ENCODE measurements at regions not wholly inside any gene's neighbourhood (a gene's known extent, or its start where the extent isn't known, plus 50 kb on each side); places are given as distances from the start of the nearest gene placed in this dataset.

DNA sequence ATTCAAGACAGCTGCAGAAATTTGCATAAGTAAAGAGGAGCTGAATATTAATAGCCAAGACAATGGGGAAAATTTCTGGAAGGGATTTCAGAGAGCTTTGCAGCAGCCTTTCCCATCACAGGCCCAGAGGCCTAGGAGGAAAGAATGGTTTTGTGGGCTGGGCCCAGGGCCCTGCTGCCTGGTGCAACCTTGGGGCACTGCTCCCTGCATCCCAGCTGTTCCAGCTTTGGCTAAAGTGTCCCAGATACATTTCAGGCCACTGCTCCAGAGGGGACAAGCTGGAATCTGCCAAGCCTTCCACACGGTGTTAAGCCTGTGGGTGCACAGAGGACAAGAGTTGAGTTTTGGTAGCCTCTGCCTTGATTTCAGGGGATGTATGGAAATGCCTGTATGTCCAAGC is 185.6 kb upstream of the SFRP2 start:
- DNase-seq, result no peak

DNA sequence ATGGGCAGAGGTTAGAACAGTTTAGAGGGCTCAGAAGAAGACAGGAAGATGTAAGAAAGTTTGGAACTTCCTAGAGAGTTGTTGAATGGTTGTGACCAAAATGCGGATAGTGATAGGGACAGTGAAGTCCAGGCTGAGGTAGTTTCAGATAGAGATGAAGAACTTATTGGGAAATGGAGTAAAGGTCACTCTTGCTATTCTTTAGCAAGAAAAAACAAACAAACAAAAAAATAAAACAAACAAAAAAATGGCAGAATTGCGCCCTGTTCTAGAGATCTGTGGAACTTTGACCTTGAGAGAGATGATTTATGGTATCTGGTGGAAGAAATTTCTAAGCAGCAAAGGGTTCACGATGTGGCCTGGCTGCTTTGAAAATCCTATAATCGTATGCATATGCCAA is 185.1 kb upstream of the SFRP2 start:
- DNase-seq, result no peak

DNA sequence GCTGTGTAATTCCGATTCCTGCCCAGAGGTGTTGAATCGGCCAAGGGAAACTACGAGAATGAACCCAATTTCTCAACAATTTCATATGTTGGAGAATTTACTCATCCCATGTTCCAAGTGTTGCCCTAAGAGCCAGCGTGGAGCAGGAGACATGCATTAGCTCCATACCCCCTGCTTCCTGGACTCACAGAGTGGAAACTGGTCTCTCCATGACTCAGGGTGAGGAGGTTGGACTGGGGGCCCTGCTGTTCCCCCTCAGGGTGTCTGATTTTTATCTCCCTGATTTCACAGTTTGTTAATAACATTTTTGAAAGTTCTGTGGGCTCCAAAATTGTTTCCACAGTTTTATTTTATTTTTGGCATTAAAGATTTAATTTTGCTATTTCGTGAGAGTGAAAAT is 183.0 kb upstream of the SFRP2 start:
- DNase-seq, result no peak

DNA sequence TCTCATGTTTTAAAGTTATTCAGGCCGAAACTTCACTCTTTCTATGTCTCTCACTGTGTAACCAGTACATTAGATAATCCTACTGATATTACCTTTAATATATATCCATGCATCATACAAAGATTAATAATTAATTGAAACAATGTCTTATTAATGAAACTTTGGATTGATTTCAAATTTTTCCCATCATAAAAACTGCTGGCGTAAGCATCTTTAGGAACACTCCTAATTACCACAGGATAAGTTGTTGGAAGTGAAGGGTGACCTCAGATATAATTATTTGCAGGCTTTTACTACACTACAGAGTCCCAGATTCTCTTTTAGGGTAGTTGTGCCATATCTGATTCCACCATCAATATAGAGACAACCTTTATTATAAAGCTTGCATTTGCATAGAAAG is 181.3 kb upstream of the SFRP2 start:
- no peak for DNase-seq

DNA sequence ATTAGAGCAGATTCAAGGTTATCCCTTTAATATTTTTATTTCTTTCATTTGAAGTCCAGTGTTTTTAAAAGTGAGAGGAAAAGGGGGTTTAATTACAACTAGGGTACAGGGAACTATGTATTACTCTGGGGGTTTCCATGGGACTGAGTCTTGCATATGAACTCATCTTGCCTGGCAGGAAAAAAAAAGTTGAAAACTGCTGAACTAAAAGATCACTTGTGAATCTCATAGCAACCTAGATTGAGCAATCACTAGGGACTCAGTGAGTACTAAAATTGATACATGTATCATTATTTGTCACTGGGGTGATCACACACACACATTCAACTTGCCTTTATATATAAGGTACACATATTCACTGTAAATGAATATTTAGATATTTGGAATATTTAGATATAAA is 180.7 kb upstream of the SFRP2 start:
- DNase-seq, result no peak

DNA sequence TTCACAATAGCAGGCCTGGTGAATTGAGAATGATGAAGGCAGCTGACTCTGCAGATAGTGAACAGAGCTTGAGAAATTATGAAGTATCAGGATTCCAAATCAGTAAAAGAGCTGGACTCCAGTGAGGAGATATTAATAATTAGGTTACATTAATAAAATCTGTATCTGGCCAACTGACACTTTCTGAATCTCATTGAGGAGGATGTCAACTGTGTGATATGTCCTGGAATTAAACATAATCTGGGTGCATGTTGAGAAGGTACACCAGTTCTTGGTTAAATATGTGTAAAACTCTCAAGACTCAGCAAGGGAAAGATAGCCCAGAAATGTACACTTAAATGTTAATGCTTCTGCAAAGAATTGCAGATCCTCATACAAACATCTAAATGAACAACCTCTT is 177.8 kb upstream of the SFRP2 start:
- DNase-seq, result no peak

DNA sequence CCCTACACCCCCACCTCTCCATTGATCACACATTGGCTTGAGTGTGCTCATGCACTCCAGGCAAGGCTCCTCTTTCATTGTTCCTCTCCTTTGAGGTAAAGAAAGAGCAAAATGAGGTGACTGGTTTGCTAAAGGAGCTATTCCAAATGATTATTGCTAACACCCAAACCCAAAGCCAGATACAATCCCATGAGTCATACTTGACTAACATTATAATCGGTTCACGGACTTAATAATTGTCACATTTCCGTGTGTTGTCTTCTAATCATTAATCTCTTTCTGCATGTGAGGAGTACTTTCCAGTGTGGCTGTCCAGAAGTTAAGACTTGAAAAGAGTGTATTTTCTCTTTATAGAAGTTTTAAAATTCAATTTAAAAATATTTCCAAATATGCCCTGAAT is 174.3 kb upstream of the SFRP2 start:
- no peak for DNase-seq

DNA sequence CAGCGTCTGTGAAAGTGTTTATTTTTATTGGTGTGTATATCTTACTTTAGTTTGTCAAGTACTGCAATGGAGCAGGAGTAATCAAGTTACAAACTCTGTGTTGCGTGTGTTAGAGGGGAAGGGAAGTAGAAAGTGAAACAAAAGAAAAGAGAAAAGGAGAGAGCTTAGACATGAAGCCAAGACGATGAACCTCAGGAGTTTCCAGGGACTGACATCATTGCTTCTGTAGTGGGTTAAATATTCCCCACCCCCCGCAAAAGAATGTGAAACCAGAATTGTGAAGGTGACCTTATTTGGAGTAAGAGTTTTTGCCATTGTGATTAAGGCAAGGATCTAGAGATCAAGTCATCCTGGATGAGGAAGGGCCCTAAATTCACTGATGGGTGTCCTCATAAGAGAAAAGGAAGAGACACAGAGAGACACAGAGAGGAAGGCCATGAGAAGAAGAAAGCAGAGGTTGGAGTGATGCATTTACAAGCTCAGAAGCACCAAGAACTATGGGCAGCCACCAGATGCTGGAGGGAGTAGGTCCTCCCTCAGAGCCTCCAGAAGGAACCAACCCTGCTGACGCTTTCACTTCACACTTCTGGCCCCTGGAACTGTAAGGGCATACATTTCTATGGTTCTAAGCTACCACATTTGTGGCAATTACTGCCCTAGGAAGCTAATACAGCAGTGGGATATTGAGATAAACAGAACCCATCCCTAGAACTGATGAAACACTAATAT is 173.6 kb upstream of the SFRP2 start:
- DNase-seq, result no peak

DNA sequence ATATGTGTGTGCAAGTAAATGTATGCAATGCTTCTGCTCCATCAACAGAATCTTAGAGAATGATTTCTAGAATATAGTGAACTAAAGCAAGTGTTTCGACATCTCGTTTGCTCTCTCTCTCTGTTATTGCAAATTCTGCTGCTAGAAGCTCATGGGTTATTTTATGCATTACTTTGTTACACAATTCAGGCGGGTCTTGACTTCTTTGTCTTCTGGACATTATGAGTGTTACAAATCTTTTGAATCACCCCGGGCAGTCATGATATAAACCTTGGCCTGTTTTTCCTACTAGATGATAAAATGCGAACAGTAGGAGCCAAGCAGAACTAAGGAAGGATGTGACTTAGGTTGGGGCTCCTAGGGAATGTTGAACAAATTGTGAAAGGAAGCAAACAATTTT is 166.4 kb upstream of the SFRP2 start:
- DNase-seq, result no peak

DNA sequence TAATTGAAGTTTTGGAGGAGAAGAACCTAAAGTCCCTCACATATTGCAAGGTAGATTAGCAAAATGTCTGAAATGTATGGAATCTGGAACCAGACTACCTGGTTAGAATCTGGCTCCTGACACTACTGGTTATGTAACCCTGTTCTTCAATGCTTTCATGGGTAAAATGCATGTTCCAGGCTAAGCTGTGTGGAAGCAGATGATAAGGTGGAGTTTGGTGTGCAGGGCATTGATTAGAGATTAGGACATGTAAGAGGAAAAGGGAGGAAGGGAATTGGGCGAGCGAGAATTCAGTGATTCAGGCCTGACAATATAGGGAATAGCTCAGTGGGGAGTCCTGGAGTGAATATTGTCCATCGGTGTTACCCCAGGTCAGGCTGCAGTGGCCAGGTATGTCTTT is 165.8 kb upstream of the SFRP2 start:
- DNase-seq, result no peak

DNA sequence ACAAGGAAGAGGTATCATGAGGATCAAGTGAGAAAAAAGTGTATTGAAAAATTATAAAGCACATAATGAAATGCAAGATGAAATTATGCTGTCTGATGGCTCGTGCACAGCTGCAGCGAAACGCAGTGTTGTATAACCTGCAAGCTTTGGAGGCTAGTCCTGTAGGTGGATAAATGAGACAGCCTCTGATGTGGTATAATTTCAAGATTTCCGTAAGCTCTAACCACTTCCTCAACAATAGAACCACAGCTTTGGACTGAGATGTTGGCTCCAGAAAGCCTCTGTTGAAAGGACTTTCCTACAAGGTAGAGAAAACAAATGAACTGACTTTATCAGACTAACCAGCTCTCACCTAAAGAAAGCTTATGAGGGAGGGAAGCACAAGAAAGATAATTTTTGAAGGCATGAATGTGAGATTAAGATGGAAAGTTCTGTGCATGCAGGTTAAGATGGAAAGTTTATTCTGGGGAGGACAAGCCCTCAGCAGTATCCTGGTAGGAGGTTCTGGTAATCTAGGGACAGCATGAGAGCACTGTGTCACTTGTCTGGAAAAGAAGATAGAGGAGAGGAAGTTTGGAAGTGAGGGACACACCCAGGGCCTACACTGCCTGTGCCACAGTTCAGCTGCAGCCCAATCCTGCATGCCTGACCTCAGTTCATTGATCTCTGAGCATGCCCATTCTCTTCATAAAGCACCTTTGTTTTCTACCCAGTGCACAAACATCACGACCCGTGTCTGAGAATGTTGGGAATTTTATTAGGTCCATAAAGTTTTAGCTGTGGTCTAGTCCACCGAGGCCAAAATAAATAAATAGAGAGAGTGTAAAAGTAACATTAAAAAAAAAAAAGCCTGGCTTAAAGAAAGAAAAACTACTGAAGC is 161.5 kb upstream of the SFRP2 start:
- DNase-seq, result peak; percentile 2

DNA sequence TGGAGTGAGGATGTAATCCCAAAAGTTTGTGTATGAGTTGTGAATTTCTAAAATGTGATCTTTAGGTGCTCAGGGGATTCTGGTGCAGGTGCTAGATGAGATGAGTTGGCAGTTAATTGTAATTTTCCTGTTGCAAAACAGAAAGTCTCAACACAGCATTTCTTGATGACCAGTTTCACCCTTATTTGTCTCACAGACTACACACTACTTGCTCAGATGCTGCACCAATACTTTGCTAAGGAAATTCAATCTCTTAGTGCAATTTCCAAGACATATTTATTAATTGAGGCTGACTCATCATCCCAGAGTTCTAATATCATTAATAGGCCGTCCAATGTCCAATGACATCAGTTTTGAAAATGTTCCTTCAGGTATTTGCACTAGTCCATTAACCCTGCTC is 159.2 kb upstream of the SFRP2 start:
- no peak for DNase-seq

DNA sequence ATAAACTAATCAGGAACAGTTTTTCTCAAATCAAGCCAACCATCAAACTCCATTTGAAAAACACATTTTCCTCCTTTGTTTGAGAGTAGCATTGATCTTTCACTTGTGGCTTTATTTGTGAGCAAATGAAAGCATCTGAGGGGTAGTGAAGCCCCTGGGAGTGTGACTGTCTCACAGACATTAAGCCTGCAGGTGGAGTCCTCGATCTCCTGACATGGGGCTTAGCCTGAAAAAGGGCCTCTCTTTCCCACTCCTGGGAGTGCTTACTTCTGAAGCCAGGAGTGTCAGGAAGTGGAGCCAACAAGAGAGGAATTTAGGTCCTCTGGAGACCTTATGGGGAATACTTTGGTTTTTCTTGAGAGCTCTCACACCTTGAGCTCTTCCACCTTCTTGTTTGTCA is 158.2 kb upstream of the SFRP2 start:
- no peak for DNase-seq

DNA sequence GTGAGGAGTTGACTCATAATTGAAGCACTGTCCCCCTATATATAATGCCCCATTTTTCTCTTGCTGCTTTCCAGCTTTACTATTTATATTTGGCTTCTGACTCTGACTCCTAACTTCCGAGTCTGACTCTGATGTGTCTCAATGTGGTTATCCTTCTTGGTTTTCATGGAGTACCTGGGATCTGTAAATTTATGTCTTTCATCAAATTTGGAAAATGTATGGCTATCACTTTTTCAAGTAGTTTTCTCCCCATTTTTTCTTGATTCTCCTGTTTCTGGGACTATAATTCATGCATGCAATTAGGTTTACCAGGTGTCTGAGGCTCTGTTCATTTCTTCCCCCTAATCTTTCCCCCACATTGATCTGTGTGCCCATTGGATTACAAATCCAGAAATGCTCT is 156.8 kb upstream of the SFRP2 start:
- DNase-seq, result no peak

DNA sequence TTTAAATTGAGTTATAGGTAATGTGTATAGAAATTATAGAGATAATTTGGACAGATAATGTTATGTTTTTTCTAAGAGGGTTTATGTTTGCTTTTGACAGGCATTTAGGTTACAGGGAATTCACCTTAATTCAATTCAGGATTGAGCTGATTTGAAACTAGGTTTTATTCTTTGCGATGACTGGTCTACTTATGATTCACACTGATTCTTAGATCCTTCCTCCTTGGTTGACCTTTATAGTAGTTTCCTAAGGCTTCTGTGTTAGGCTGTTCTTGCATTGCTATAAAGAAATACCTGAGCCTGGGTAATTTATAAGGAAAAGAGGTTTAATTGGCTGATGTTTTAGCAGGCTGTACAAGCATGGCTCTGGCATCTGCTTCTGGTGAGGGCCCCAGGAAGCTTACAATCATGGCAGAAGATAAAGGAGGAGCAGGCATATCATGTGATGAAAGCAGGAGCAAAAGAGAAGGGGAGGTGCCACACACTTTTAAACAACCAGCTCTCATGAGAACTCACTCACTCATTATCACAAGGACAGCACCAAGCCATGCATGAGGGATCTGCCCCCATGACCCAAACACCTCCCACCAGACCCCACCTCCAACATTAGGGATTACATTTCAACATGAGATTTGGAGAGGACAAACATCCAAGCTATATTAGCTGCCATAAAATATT is 155.0 kb upstream of the SFRP2 start:
- no peak for DNase-seq

DNA sequence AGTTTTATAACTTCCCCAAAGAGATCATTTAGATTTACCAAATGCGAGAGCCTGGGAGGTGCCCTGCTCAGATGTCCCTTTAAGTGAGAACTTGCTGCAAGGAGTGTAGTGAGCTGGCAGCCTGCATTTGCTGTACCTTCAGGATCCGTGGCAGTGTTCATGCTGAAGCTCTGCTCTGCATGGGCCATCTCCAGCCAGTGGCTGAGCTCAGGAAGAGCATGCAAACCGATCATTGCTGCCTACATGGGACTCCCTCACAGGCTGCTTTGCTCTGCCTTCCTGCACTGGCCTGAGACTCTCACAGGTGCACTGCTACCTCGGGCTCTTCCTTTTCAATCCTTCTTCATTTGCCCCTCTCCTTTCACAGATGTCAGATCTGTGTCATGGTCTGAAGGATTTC is 152.0 kb upstream of the SFRP2 start:
- no peak for DNase-seq

DNA sequence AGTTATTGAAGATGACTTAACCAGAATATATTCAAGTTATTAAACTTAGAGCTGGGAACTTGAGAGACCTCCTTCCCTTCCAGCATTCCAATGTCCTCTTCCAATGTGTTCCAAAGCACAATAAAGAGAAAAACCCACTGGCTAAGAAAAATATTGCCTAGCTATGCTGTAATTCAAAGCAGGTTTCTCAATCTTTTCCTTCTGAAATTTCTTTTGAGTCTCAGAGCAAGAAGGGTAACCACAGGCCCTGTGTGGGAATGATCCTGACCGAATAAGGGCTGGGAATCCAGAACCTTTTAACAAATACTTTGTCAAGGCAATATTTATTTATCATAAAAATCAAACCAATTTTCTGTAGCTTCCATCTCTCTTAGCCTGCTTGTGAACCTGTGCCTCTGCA is 150.7 kb upstream of the SFRP2 start:
- DNase-seq, result no peak

DNA sequence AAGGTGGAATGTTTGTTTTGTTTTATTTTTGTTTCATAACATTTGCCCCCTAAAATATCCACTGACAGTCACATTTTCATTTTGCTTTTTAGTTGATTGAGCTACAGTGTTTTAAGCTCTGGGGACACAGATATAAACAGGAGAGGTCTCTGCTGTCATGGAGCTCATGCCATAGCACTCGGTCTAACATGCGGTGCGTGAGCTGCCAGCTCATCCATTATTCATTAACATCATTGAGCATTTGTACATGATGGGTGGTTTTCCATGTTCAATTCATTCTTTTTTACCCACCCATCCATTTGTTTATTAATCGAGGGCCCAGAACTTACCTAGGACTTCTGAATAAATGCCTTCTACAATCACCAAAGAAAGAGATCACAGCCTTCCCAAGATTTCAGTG is 150.1 kb upstream of the SFRP2 start:
- DNase-seq, result no peak

DNA sequence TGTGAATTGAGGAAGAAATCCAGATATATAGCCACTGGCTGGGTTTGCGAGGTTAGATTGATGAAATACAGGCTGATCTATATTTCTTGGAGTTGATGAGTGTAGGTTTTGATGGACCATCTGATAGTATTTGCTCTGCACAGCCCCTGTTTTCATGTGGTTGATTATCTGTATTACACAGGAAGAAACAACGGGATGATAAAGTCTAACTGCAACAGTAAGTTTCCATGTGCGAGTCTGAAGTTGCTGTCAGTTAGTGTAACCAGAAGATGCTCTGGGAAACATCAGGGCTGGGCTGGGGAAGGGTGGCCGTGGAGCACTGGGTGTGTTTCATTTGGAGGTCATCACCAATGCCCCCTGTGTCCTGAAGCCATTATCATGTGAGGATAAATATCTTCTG is 148.4 kb upstream of the SFRP2 start:
- DNase-seq, result peak; percentile 27

DNA sequence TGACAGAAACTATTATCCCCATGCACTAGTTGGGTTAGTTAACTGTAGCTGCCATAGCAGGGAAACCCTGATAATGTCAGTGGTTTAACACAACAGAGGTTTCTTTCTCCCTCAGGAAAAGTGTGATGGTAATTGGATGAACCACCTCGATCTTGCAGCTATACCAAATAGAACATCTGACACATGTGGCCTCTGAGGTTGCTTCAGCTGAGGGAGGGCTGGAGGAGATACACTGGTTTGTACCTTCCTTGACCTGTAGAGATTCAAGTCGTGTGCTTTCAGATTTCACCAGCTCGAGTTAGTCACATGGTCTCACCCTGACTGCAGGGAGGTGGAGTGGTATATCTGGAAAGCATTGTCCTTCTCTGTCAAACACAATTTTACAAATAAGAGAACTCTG is 147.2 kb upstream of the SFRP2 start:
- no peak for DNase-seq

DNA sequence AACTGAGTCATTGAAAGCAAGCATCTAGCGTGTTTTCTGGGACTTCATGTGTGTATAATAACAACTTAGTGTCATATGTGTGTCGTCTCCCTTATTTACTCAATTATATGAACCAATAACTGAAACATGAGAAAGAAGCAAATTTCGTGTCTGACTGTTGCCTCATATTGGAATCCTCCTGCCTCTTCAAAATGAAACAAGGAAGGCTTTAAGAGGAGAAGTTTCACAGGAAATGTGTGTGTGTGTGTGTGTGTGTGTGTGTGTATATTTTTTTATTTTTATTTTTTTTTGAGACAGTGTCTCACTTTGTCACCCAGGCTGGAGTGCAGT is 145.8 kb upstream of the SFRP2 start:
- DNase-seq, result no peak

DNA sequence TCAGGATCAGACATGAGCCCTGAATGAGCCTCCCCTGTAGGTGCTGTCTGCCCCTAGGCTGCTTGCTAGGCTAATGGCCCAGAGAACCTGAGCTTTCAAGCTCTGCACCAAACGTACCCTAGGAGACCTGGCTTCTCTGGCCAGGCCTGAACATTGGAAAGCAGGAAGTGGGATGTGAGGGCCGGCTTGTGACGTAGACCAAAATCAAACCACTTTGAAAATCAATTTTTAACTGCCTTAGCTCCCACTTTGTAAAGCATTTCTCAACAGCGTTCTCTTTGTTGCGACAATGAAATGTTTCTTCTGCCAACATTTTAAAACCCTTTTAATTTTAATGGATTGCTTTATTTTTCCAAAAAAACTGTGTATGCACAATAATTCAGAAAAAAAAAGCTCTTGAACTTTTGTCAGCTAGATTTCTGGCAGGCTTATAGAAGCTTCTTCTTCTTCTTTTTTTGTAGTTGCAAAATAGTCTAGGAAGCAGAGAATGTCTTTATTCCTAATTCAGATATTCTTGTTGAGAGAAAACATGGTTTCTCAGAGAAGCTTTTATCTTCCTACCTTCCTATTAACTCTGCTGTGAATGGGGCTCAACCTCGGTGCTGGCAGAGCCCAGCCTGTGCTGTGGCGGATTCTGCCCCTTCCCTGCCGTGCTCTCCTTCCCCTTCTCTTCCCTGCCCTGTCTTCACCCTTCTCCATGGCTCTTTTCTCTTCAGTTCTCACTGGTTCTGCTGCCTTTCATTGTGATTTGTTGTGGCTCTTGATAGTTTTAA is 145.2 kb upstream of the SFRP2 start:
- DNase-seq, result no peak

DNA sequence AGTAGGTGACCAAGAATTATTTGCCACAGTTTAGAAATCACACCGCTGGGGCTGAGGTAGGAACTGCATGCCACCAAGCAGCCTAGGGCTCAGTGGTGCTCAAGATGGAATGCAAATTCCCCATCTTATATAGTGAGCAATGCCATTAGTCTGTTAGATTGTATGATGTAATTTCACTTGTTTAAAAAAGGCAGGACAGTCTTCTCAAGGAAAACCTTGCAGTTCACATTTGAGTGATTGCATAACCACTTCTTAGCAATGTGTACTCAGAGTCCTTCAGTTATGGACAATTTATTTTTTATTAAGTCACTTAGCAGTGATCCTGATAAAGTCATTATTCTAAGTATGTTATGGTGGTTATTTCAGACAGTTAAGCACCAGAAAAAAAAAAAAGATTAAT is 142.9 kb upstream of the SFRP2 start:
- DNase-seq, result no peak
